GM23338 (cell line): ENCODE measurements at regions not wholly inside any gene's neighbourhood (a gene's known extent, or its start where the extent isn't known, plus 50 kb on each side); places are given as distances from the start of the nearest gene placed in this dataset.

ENCODE experiments used
- ATAC-seq: fragments of 200-7000 bp; cut with Tn5 transposase; 3 replicates; pipeline ENCODE4 v1.9.1; 2020
- DNase-seq: peaks from one replicate; pipeline ENCODE4 v3.0.0-alpha.2; 2015; ENCODE audit warnings: low spot score
- H2AFZ ChIP-seq: fragments of 200-600 bp; sonication (generic); 2 replicates; pipeline ENCODE4 v1.8.0; 2016; ENCODE audit warnings: antibody characterized with exemption, mild to moderate bottlenecking, moderate library complexity
- H3F3A ChIP-seq: fragments of 200-600 bp; sonication (generic); replicated peaks from 2 replicates; pipeline ENCODE4 v1.8.0; 2017; ENCODE audit warnings: antibody characterized with exemption, mixed run types, low read depth
- H3K27ac ChIP-seq: fragments of 200-600 bp; sonication (generic); 2 replicates; pipeline ENCODE4 v1.6.1; 2016; ENCODE audit warnings: low read depth
- H3K27me3 ChIP-seq: fragments of 200-600 bp; sonication (generic); 2 replicates; pipeline ENCODE4 v1.8.0; 2016; ENCODE audit warnings: mild to moderate bottlenecking, mixed run types, moderate library complexity; ENCODE audit not compliant: insufficient read depth
- H3K36me3 ChIP-seq: fragments of 200-600 bp; sonication (generic); 2 replicates; pipeline ENCODE4 v1.8.0; 2016; ENCODE audit warnings: mild to moderate bottlenecking; ENCODE audit not compliant: insufficient read depth
- H3K4me1 ChIP-seq: fragments of 200-600 bp; sonication (generic); 2 replicates; pipeline ENCODE4 v1.8.0; 2016; ENCODE audit warnings: mild to moderate bottlenecking, moderate library complexity; ENCODE audit not compliant: insufficient read depth
- H3K4me2 ChIP-seq: fragments of 200-600 bp; sonication (generic); 2 replicates; pipeline ENCODE4 v1.7.1; 2017; ENCODE audit warnings: mixed run types
- H3K4me3 ChIP-seq: fragments of 200-600 bp; sonication (generic); 2 replicates; pipeline ENCODE4 v1.6.1; 2016; ENCODE audit warnings: mixed run types
- H3K79me2 ChIP-seq: fragments of 200-600 bp; sonication (generic); replicated peaks from 2 replicates; pipeline ENCODE4 v1.8.0; 2017; ENCODE audit warnings: mild to moderate bottlenecking; ENCODE audit not compliant: insufficient read depth
- H3K9me2 ChIP-seq: fragments of 200-600 bp; sonication (generic); 2 replicates; pipeline ENCODE4 v1.8.0; 2017; ENCODE audit not compliant: insufficient read depth
- H4K20me1 ChIP-seq: fragments of 200-600 bp; sonication (generic); replicated peaks from 2 replicates; pipeline ENCODE4 v1.8.0; 2017; ENCODE audit warnings: mild to moderate bottlenecking; ENCODE audit not compliant: insufficient read depth
- H3K27ac Mint-ChIP-seq: 2 replicates; pipeline ENCODE4 v1.8.0; 2020; ENCODE audit warnings: inconsistent platforms, mild to moderate bottlenecking, moderate library complexity, mixed read lengths
- H3K27me3 Mint-ChIP-seq: 3 replicates; pipeline ENCODE4 v1.8.0; 2022; ENCODE audit warnings: low read depth, mild to moderate bottlenecking, moderate library complexity, mixed read lengths, inconsistent platforms; ENCODE audit not compliant: insufficient read depth, poor library complexity
- H3K36me3 Mint-ChIP-seq: 3 replicates; pipeline ENCODE4 v1.8.0; 2021; ENCODE audit warnings: low read depth, mild to moderate bottlenecking, inconsistent platforms, moderate library complexity, mixed read lengths
- H3K4me1 Mint-ChIP-seq: 3 replicates; pipeline ENCODE4 v1.8.0; 2020; ENCODE audit warnings: mild to moderate bottlenecking, inconsistent platforms, mixed read lengths
- H3K4me3 Mint-ChIP-seq: 3 replicates; pipeline ENCODE4 v1.8.0; 2021; ENCODE audit warnings: moderate library complexity, mild to moderate bottlenecking, inconsistent platforms, mixed read lengths
- H3K9me3 Mint-ChIP-seq: 3 replicates; pipeline ENCODE4 v1.8.0; 2020; ENCODE audit warnings: moderate library complexity, mild to moderate bottlenecking, inconsistent platforms, mixed read lengths
- ETS1 ChIP-seq: IDR thresholded peaks from 2 replicates; pipeline ENCODE4 v1.6.1; 2016; ENCODE audit warnings: antibody characterized with exemption
- EZH2 ChIP-seq: fragments of 200-600 bp; sonication (generic); IDR thresholded peaks from one replicate; pipeline ENCODE4 v1.8.0; 2017; ENCODE audit warnings: antibody characterized with exemption, mild to moderate bottlenecking, low read depth; ENCODE audit not compliant: unreplicated experiment
- JUNB ChIP-seq: IDR thresholded peaks from one replicate; pipeline ENCODE4 v1.6.1; 2016; ENCODE audit warnings: antibody characterized with exemption; ENCODE audit not compliant: unreplicated experiment
- NANOG ChIP-seq: IDR thresholded peaks from 2 replicates; pipeline ENCODE4 v1.6.1; 2016; ENCODE audit warnings: antibody characterized with exemption, borderline replicate concordance
- STAT1 ChIP-seq: IDR thresholded peaks from one replicate; pipeline ENCODE4 v1.6.1; 2016; ENCODE audit warnings: antibody characterized with exemption; ENCODE audit not compliant: unreplicated experiment
- ZNF114 ChIP-seq: fragments of 250-450 bp; sonication (Bioruptor Pico); IDR thresholded peaks from 2 replicates; pipeline ENCODE4 v1.5.0; 2020; ENCODE audit warnings: mild to moderate bottlenecking, moderate library complexity
- ZNF331 ChIP-seq: fragments of 250-450 bp; sonication (Bioruptor Pico); IDR thresholded peaks from 2 replicates; pipeline ENCODE4 v1.5.0; 2020; ENCODE audit warnings: low read depth, mild to moderate bottlenecking, moderate library complexity
- ZNF462 ChIP-seq: fragments of 250-450 bp; sonication (Bioruptor Pico); IDR thresholded peaks from 2 replicates; pipeline ENCODE4 v1.5.0; 2020; ENCODE audit warnings: mild to moderate bottlenecking, moderate library complexity

- H2AFZ ChIP-seq, result no peak overlapping the region
- H3F3A ChIP-seq, result no peaks in the 10 kb centered on the region
- TF ChIP-seq JUNB (no peak), NANOG (no peak), ZNF331 (CRISPR knock-in tag) (no peak), EZH2 (no peak), ZNF114 (no peak), STAT1 (no peak), ZNF462 (CRISPR knock-in tag) (no peak), ETS1 (no peak)
- 0 out of 2 replicates have a peak, but pooled peaks cover 3% of the 10 kb centered on the region for H3K4me1 ChIP-seq
- Mint-ChIP-seq H3K27ac (no peak overlapping the region), H3K4me1 (peaks cover 4% of the 10 kb centered on the region; the same call in 1 of the 3 replicates), H3K36me3 (peaks cover 8% of the 10 kb centered on the region; the same call in 1 of the 3 replicates), H3K4me3 (no peak overlapping the region), H3K9me3 (peaks cover 27% of the 10 kb centered on the region), H3K27me3 (peaks cover 3% of the 10 kb centered on the region)
- no peaks in the 10 kb centered on the region for H3K79me2 ChIP-seq
- no peak overlapping the region for H3K4me3 ChIP-seq
- no peaks in the 10 kb centered on the region for H3K27me3 ChIP-seq
- no peak for ATAC-seq
- H3K4me2 ChIP-seq, result no peak overlapping the region
- no peak overlapping the region for H3K27ac ChIP-seq
- H3K9me2 ChIP-seq, result 0 out of 2 replicates have a peak, but pooled peaks cover 9% of the 10 kb centered on the region
- no peak for DNase-seq
- no peaks in the 10 kb centered on the region for H3K36me3 ChIP-seq
- H4K20me1 ChIP-seq, result no peaks in the 10 kb centered on the region
These were observed 95.0 kb downstream of the AASDHPPT start for GRCh38 chr11:106172386-106172991.
